ENCODE measurements at regions not wholly inside any gene's neighbourhood (a gene's known extent, or its start where the extent isn't known, plus 50 kb on each side); places are given as distances from the start of the nearest gene placed in this dataset.

DNA sequence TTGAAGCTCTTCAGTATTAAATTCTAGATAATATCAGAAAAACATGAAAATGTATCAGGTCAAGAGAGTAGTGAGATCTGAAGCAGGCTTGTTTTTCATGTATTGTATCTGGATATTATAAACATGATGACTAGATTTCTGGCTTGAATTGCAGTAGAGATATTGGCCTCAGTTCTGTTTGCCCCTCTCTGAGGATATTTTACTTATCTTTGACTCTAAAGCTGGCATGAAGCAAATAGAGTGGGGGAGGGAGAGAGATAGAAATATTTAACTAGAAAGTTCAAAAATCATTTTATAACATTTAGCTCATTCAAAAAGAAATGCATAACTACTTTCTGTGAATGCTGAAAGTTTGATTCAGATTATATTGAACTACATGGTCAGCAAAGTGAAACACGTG, 929.7 kb upstream of the KCND2 start:
- no peaks in the 10 kb centered on the region for H3K9me3 ChIP-seq (ENCODE audit: control insufficient read depth in 1 of 2, low read length in 2 of 2)
- no peaks in the 10 kb centered on the region for H3K36me3 ChIP-seq (ENCODE audit: control insufficient read depth in 1 of 2, insufficient read depth in 2 of 2, low read length in 2 of 2)
- H3K4me1 ChIP-seq (ENCODE audit: control insufficient read depth in 1 of 2, insufficient read depth in 2 of 2, low read length in 2 of 2), result no peaks in the 10 kb centered on the region
- no peaks in the 10 kb centered on the region for H3K27me3 ChIP-seq (ENCODE audit: low read depth, low read length)
- no peak overlapping the region for H3K4me3 ChIP-seq (ENCODE audit: low read depth in 1 of 2, low read length in 2 of 2)
- no peak overlapping the region for H3K27ac ChIP-seq (ENCODE audit: low read length)

- no peaks in the 10 kb centered on the region for H3K27me3 ChIP-seq (ENCODE audit: low read depth, low read length)
- no peak overlapping the region for H3K27ac ChIP-seq (ENCODE audit: low read length)
- H3K9me3 ChIP-seq (ENCODE audit: control insufficient read depth in 1 of 2, low read length in 2 of 2), result no peaks in the 10 kb centered on the region
- H3K4me3 ChIP-seq (ENCODE audit: low read depth in 1 of 2, low read length in 2 of 2), result no peak overlapping the region
- H3K36me3 ChIP-seq (ENCODE audit: control insufficient read depth in 1 of 2, insufficient read depth in 2 of 2, low read length in 2 of 2), result no peaks in the 10 kb centered on the region
- no peaks in the 10 kb centered on the region for H3K4me1 ChIP-seq (ENCODE audit: control insufficient read depth in 1 of 2, insufficient read depth in 2 of 2, low read length in 2 of 2)
Observed at GRCh38 chr7:119344466-119344865, 928.5 kb upstream of the KCND2 start.

DNA sequence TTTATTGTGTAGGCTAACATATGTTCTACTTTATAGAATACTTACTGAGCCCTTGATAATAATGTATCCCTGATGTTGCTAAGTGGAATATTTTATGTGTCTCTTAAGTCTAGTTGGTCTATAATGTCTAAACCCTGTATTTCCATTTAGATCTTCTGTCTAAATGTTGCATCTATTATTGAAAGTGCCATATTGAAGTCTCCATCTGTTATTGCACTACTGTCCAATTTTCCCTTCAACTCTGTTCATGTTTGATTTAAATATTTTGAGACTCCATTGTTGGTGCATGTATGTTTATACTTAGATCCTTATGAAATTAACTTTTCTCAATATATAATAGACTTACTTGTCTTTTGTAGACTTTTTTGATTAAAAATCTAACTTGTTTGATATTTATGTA, 924.5 kb upstream of the KCND2 start:
- H3K27me3 ChIP-seq (ENCODE audit: low read depth, low read length), result no peaks in the 10 kb centered on the region
- no peaks in the 10 kb centered on the region for H3K9me3 ChIP-seq (ENCODE audit: control insufficient read depth in 1 of 2, low read length in 2 of 2)
- H3K27ac ChIP-seq (ENCODE audit: low read length), result no peak overlapping the region
- no peak overlapping the region for H3K4me3 ChIP-seq (ENCODE audit: low read depth in 1 of 2, low read length in 2 of 2)
- no peaks in the 10 kb centered on the region for H3K36me3 ChIP-seq (ENCODE audit: control insufficient read depth in 1 of 2, insufficient read depth in 2 of 2, low read length in 2 of 2)
- H3K4me1 ChIP-seq (ENCODE audit: control insufficient read depth in 1 of 2, insufficient read depth in 2 of 2, low read length in 2 of 2), result no peaks in the 10 kb centered on the region

- H3K27ac ChIP-seq (ENCODE audit: low read length), result no peak overlapping the region
- no peaks in the 10 kb centered on the region for H3K9me3 ChIP-seq (ENCODE audit: control insufficient read depth in 1 of 2, low read length in 2 of 2)
- no peak overlapping the region for H3K4me3 ChIP-seq (ENCODE audit: low read depth in 1 of 2, low read length in 2 of 2)
- no peaks in the 10 kb centered on the region for H3K36me3 ChIP-seq (ENCODE audit: control insufficient read depth in 1 of 2, insufficient read depth in 2 of 2, low read length in 2 of 2)
- no peaks in the 10 kb centered on the region for H3K4me1 ChIP-seq (ENCODE audit: control insufficient read depth in 1 of 2, insufficient read depth in 2 of 2, low read length in 2 of 2)
- no peaks in the 10 kb centered on the region for H3K27me3 ChIP-seq (ENCODE audit: low read depth, low read length)
Observed at GRCh38 chr7:119350334-119350733, 922.6 kb upstream of the KCND2 start.

DNA sequence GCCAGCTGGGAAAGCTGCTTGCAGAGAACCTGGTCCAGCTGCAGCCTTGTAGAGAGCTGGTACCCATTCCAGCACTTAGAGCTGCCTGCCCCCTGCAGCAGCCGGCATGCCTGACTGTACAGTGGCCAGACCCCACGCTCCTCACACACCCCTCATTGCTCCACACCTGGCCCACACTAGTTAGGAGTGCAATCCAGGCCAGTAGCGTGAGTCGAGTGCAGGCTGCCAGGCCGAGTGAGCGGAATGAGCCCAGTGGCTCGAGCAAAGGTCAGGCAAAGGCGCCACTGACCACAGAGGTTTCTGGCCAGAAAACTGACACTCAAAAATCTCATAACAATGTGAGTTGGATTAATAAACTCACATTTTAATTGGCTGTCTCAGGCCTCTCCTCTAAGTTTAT, 921.7 kb upstream of the KCND2 start:
- Histone ChIP-seq H3K9me3 (ENCODE audit: control insufficient read depth in 1 of 2, low read length in 2 of 2) (no peaks in the 10 kb centered on the region), H3K27ac (ENCODE audit: low read length) (no peak overlapping the region), H3K36me3 (ENCODE audit: control insufficient read depth in 1 of 2, insufficient read depth in 2 of 2, low read length in 2 of 2) (no peaks in the 10 kb centered on the region), H3K27me3 (ENCODE audit: low read depth, low read length) (no peaks in the 10 kb centered on the region), H3K4me3 (ENCODE audit: low read depth in 1 of 2, low read length in 2 of 2) (no peak overlapping the region), H3K4me1 (ENCODE audit: control insufficient read depth in 1 of 2, insufficient read depth in 2 of 2, low read length in 2 of 2) (no peaks in the 10 kb centered on the region)

DNA sequence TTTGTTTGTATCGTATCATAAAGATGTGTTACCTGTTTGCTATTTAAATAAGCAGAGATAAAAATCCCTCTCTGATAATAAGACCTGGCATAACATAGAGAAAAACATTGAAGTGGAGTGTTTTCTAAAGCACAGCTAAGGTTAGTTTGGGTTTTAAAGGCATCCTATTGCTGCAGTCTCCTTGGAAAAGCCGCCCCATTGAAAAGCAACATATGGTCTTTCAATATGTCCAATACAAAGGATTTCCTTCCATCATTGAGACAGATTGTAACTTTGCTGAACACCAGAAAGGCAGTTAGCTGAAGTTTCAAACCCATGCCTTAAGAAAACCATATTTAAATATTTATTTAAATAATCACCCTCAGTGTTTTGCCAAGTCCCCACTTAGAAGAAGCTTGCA, 898.5 kb upstream of the KCND2 start:
- Histone ChIP-seq H3K4me3 (ENCODE audit: low read depth in 1 of 2, low read length in 2 of 2) (no peak overlapping the region), H3K4me1 (ENCODE audit: control insufficient read depth in 1 of 2, insufficient read depth in 2 of 2, low read length in 2 of 2) (no peaks in the 10 kb centered on the region), H3K27me3 (ENCODE audit: low read depth, low read length) (no peaks in the 10 kb centered on the region), H3K9me3 (ENCODE audit: control insufficient read depth in 1 of 2, low read length in 2 of 2) (no peaks in the 10 kb centered on the region), H3K36me3 (ENCODE audit: control insufficient read depth in 1 of 2, insufficient read depth in 2 of 2, low read length in 2 of 2) (no peaks in the 10 kb centered on the region), H3K27ac (ENCODE audit: low read length) (no peak overlapping the region)

DNA sequence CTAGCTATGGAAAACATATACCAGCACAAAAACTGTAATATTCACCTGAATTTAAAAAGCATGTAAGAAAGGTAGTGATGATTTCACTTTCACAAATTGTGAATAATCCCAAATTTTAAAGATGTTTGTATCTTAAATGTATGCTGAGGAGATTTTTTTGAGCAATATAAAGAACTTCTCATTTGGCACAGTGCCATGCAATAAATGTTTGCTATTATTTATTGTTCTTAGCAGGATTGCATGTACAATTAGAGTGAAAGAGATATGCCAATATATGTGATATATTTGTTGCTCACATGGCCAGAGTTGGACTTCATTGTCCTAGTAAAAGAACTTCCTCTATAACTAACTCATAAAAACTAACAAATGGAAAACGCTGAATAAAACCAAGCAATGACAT, 895.1 kb upstream of the KCND2 start:
- H3K4me3 ChIP-seq (ENCODE audit: low read depth in 1 of 2, low read length in 2 of 2), result no peak overlapping the region
- no peaks in the 10 kb centered on the region for H3K4me1 ChIP-seq (ENCODE audit: control insufficient read depth in 1 of 2, insufficient read depth in 2 of 2, low read length in 2 of 2)
- no peaks in the 10 kb centered on the region for H3K27me3 ChIP-seq (ENCODE audit: low read depth, low read length)
- no peaks in the 10 kb centered on the region for H3K9me3 ChIP-seq (ENCODE audit: control insufficient read depth in 1 of 2, low read length in 2 of 2)
- no peak overlapping the region for H3K27ac ChIP-seq (ENCODE audit: low read length)
- H3K36me3 ChIP-seq (ENCODE audit: control insufficient read depth in 1 of 2, insufficient read depth in 2 of 2, low read length in 2 of 2), result no peaks in the 10 kb centered on the region

DNA sequence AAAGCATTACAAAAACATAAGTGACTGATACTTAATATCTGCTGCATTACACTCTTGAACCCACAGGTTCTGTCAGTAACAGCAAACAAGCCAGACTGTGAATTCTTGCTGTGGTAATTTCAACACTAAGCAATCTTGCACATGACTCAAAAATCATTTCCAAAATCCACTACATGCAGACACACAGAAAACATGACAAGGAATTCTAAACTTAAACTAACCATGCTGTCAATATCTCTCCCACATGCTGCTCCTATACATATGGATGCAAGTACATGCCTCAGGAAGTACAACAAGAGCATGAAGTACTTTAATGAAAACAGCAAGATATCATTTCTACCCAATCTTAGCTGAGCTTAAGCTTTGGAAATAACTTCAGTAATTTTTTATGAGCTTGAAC, 890.2 kb upstream of the KCND2 start:
- H3K27me3 ChIP-seq (ENCODE audit: low read depth, low read length), result no peaks in the 10 kb centered on the region
- no peak overlapping the region for H3K27ac ChIP-seq (ENCODE audit: low read length)
- H3K36me3 ChIP-seq (ENCODE audit: control insufficient read depth in 1 of 2, insufficient read depth in 2 of 2, low read length in 2 of 2), result no peaks in the 10 kb centered on the region
- no peaks in the 10 kb centered on the region for H3K4me1 ChIP-seq (ENCODE audit: control insufficient read depth in 1 of 2, insufficient read depth in 2 of 2, low read length in 2 of 2)
- no peak overlapping the region for H3K4me3 ChIP-seq (ENCODE audit: low read depth in 1 of 2, low read length in 2 of 2)
- H3K9me3 ChIP-seq (ENCODE audit: control insufficient read depth in 1 of 2, low read length in 2 of 2), result no peaks in the 10 kb centered on the region

- H3K4me3 ChIP-seq (ENCODE audit: low read depth in 1 of 2, low read length in 2 of 2), result no peak overlapping the region
Observed at GRCh38 chr7:119395024-119395423, 878.0 kb upstream of the KCND2 start.

DNA sequence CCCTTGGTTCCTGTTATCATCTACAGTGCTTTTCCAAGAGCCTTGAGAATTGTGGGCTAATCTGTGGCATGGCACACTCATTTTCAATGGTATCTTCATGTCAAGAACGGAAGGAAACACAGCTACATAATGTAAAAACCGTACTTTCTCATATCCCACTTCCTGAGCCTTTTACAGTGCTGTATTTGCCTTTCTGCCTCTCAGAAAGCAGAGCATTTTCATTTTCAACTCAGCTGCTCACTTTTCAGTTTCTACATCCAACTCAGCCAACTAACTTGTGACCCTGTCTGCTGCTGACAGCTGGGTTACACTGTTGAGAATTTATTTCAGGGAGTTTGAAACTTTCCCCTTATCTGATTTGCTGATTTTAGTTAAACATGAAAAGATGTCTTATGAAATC, 875.8 kb upstream of the KCND2 start:
- H3K9me3 ChIP-seq (ENCODE audit: control insufficient read depth in 1 of 2, low read length in 2 of 2), result no peaks in the 10 kb centered on the region
- H3K36me3 ChIP-seq (ENCODE audit: control insufficient read depth in 1 of 2, insufficient read depth in 2 of 2, low read length in 2 of 2), result no peaks in the 10 kb centered on the region
- H3K27me3 ChIP-seq (ENCODE audit: low read depth, low read length), result no peaks in the 10 kb centered on the region
- no peaks in the 10 kb centered on the region for H3K4me1 ChIP-seq (ENCODE audit: control insufficient read depth in 1 of 2, insufficient read depth in 2 of 2, low read length in 2 of 2)
- H3K4me3 ChIP-seq (ENCODE audit: low read depth in 1 of 2, low read length in 2 of 2), result no peak overlapping the region
- no peak overlapping the region for H3K27ac ChIP-seq (ENCODE audit: low read length)

More at GRCh38 chr7:119395024-119395423, 878.0 kb upstream of the KCND2 start:
- Histone ChIP-seq H3K27ac (ENCODE audit: low read length) (no peak overlapping the region), H3K4me1 (ENCODE audit: control insufficient read depth in 1 of 2, insufficient read depth in 2 of 2, low read length in 2 of 2) (no peaks in the 10 kb centered on the region), H3K36me3 (ENCODE audit: control insufficient read depth in 1 of 2, insufficient read depth in 2 of 2, low read length in 2 of 2) (no peaks in the 10 kb centered on the region), H3K27me3 (ENCODE audit: low read depth, low read length) (no peaks in the 10 kb centered on the region), H3K9me3 (ENCODE audit: control insufficient read depth in 1 of 2, low read length in 2 of 2) (no peaks in the 10 kb centered on the region)

- Histone ChIP-seq H3K9me3 (ENCODE audit: control insufficient read depth in 1 of 2, low read length in 2 of 2) (no peaks in the 10 kb centered on the region), H3K27ac (ENCODE audit: low read length) (no peak overlapping the region), H3K4me3 (ENCODE audit: low read depth in 1 of 2, low read length in 2 of 2) (no peak overlapping the region), H3K36me3 (ENCODE audit: control insufficient read depth in 1 of 2, insufficient read depth in 2 of 2, low read length in 2 of 2) (no peaks in the 10 kb centered on the region), H3K4me1 (ENCODE audit: control insufficient read depth in 1 of 2, insufficient read depth in 2 of 2, low read length in 2 of 2) (no peaks in the 10 kb centered on the region), H3K27me3 (ENCODE audit: low read depth, low read length) (no peaks in the 10 kb centered on the region)
Observed at GRCh38 chr7:119408596-119408995, 864.4 kb upstream of the KCND2 start.

- no peak overlapping the region for H3K4me3 ChIP-seq (ENCODE audit: low read depth in 1 of 2, low read length in 2 of 2)
- no peaks in the 10 kb centered on the region for H3K9me3 ChIP-seq (ENCODE audit: control insufficient read depth in 1 of 2, low read length in 2 of 2)
- H3K36me3 ChIP-seq (ENCODE audit: control insufficient read depth in 1 of 2, insufficient read depth in 2 of 2, low read length in 2 of 2), result no peaks in the 10 kb centered on the region
- no peaks in the 10 kb centered on the region for H3K27me3 ChIP-seq (ENCODE audit: low read depth, low read length)
- H3K4me1 ChIP-seq (ENCODE audit: control insufficient read depth in 1 of 2, insufficient read depth in 2 of 2, low read length in 2 of 2), result no peaks in the 10 kb centered on the region
- no peak overlapping the region for H3K27ac ChIP-seq (ENCODE audit: low read length)
Observed at GRCh38 chr7:119413314-119413805, 859.6 kb upstream of the KCND2 start.
